DMS53 treated with DMSO at 0.1 percent for 48 hours (cell line): ENCODE measurements at regions not wholly inside any gene's neighbourhood (a gene's known extent, or its start where the extent isn't known, plus 50 kb on each side); places are given as distances from the start of the nearest gene placed in this dataset.
A peak's percentile ranks its signal among the peaks of the same experiment; 100 is the strongest.
"Not testable (repeated sequence)": the region's sequence is repeated elsewhere in the genome, so short reads cannot be mapped to it uniquely, and the experiment has no call there.

Source experiments
- DNase-seq: peaks from one replicate; lab custom pipeline; 2025; ENCODE audit not compliant: unreplicated experiment; lab: John Stamatoyannopoulos, UW

DNA sequence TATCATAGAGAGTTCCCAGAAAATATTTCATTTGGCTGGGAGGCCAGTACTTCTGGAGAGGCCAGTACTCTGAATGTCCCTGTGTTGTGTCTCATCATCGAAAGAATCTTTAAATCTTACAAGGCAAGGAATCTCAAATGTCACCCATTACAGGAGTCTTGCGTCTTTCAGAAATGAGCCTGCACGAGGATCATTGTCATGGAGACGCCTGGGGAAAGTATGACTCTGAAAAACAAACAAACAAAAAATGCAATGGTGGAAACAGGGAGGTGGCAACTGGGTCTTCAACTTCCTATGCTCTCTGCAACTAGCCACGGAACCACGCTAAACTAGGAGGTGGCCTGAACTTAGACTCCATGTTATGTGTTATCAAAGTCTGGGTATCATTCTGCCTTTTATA lies 804.6 kb downstream of the EPHA3 start:
- no peak for DNase-seq

DNA sequence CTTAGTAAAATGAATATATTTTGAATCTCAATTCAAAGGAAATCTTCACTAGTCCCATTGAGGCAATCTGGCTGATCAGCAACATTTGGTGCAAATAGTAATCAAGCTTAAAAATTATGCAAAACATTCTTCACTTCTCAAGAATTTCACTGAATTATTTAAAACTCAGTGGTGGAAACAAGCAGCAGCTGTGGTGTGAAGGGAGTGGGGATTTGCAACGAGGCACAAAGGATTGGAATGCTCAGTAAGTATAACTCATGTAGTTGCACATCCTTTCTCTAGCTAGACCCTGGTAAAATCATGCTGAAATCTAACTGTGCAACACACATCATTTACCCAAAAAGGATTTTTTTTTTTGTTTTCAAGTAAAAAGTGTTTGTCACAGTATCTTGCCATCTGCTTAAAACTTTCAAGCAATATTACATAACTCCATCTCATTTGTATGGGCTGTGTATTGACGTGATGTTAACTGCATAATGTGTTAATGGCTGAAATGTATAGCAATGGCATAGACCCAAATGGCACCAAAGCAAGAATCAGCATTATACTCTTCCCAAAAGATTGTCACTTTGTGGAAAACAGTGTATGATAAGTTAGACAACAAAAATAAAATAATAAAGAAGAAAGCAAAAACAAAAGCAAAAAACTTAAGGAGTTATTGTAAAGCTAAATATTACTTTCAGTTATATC lies 816.6 kb downstream of the EPHA3 start:
- DNase-seq = no peak

DNA sequence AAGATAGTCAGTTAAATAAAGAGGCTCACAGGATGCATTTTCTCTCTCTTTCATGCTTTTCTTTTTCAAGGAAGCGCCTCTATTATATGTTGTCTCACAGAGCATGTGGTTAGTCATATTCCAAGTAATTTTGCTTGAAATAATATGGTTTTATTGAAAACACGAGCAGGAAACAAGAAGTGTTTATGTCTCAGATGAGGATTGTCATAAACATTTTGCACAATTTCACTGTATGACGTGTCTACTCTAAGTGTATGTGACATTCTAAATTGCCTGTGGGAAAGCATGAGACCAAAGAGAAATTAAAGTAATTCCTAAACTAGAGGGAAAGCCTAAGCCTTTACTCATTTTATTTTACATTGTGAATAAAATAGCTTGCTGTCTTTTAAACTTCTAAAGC lies 818.6 kb downstream of the EPHA3 start:
- no peak for DNase-seq

DNA sequence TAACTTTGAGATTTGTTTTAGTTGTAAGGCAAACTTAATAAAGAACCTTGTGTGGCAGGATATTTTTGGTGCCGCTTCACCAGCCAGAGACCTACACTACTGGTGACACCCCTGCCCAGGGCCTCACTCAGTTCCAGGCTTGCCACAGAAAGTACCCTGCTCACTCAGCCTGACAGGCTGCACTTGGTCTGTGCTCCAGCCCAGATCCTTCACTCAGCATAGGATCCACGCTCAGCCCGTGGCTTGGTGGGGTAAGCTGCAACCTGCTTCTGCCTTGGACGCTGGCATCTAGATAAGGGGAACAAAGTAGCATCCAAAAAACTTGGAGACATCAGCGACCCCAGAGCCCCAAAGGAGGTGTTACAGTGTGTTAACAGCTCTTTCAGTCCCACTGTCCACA lies 825.5 kb downstream of the EPHA3 start:
- DNase-seq = no peak

DNA sequence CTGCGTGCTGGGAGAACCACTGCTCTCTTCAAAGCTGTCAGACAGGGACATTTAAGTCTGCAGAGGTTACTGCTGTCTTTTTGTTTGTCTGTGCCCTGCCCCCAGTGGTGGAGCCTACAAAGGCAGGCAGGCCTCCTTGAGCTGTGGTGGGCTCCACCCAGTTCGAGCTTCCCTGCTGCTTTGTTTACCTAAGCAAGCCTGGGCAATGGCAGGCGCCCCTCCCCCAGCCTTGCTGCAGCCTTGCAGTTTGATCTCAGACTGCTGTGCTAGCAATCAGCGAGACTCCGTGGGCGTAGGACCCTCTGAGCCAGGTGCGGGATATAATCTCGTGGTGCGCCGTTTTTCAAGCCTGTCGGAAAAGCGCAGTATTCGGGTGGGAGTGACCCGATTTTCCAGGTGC lies 837.0 kb downstream of the EPHA3 start:
- DNase-seq = not testable (repeated sequence)

DNA sequence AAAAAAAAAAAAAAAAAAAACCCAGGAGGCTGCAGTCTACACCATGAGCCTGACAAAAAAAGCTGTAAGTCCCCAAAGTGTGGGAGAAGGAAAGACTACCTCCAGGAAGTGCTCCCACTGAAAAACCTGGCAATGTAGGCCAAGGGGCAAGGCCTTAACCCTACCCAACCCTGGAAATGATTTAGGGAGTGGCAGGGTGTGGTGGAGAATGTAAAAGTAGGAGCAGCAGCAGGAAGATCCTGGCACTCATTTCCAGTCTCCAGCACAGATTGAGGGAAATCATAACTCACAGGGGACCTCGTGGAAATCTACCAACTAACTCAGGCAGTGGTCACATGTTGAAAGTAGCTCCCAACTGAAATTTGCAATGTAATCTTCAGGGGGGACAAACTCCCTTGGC lies 839.5 kb downstream of the EPHA3 start:
- no peak for DNase-seq

DNA sequence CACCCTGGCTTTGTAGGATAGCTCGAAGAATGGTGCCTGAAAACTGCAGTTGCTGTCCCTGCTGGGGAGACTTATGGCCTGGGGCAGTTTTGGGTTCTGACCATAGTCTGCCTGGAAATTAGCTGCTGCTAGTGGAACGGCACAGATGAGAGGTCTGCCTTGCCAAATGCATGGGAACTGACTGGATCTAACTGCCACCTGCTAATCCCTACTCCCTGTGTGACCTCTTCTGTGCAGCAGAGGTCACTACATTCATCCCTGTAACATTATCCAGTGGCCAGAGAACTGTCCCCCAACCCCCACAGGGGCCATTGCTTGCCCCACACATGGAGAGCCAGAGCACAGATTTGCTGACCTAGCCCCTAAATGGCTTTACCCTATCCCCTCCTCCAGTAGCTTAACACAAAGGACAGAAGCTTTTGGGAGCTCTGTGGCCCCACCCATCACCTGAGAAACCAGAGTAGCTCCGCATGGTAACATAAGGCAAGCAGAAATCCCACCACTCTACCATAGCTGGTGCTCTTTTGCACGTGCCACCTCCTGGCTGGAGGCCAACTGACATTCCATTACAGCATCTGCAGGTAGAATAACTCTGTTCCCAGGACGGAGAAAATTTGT lies 840.0 kb downstream of the EPHA3 start:
- DNase-seq = no peak

DNA sequence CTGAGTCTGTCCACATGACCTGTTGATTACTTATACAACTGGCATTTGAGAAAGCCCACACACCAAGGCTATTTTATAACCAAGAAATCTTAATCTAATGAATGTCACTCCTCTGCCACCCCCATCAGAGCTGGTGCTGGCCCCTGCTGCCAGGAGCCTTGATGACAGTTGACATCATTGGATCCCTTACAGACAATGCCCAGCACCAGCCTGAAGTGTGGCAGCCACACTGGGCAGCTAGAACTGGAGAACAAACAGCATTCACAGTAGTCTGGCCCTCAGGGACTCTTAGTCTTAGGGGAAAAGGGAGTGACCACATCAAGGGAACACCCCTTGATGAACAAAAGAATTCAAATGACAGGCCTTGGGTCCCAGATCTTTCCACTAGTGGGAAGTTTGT lies 840.6 kb downstream of the EPHA3 start:
- DNase-seq = no peak

DNA sequence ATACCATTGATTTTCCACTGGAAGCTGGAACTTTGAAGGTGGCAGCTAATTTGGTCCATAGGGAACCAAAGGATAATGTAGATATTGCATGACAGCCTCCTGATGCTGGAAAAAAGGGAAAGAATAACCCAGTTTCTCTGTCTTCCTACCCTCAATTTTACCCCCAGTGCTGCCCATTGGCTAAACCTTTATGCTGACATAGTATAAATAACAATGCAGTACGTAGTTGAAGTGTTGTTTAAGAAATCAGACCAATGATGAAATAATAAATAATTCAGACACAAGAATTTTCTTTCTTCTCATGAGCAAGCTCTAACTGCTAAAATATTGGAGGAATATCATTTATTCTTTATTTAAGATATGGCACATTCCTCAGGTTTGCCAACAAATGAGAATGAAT lies 843.4 kb downstream of the EPHA3 start:
- no peak for DNase-seq

DNA sequence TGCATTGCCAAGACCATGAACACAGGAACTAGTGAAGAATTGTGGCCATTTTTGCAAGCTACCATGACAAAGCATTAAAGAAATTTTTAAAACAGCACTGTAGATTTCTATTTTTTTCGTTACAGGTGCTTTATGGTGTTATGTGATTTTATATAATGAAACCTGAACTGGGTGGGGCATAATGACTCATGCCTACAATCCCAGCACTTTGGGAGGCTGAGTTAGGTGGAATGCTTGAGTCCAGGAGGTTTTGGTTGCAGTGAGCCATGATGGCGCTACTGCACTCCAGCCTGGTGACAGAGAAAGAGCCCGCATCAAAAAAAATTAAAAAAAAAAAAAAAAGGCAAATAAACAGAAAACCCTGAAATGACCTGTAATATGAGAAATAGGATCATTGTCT lies 846.7 kb downstream of the EPHA3 start:
- DNase-seq = no peak

DNA sequence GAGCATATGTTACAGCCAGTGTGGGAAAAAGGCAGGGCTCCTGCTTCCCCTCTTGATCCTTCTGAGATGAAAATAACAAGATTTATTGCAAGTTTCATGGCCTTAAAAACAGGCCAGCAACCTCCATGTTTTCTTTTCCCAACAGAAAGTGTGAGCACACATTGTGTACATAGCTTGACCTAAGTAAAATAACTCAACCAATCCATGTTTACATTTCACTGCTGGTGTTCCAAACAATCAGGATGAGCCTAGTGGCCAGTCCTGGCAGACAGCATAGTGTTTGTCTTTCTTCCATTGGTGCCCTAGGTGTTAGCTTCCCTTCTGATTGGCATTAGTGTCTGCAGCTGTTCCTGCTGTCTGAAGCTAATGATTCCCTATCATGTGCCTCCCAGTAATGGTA lies 847.7 kb downstream of the EPHA3 start:
- DNase-seq = peak; percentile 3

DNA sequence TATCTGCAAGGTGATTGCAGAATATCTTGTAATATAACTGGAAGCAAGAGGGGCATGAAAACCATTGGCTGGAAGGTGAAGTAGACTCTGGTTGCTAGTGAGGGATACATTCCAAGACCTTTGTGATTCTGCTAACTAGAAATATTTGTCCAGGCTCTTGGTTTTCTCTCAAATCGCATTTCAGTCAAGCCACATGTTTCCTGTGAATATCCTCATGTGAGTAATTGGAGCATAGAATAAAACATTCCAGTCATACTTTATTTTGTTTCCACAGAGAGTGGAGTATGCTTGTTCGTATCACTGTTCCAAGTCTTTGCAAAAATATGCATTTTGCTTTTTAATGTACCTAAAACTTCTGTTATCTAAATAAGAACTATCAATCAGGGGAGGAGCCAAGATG lies 850.0 kb downstream of the EPHA3 start:
- DNase-seq = no peak

DNA sequence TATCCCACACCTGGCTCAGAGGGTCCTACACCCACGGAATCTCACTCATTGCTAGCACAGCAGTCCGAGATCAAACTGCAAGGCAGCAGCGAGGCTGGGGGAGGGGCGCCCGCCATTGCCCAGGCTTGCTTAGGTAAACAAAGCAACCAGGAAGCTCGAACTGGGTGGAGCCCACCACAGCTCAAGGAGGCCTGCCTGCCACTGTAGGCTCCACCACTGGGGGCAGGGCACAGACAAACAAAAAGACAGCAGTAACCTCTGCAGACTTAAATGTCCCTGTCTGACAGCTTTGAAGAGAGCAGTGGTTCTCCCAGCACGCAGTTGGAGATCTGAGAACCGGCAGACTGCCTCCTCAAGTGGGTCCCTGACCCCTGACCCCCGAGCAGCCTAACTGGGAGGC lies 850.7 kb downstream of the EPHA3 start:
- DNase-seq = not testable (repeated sequence)

DNA sequence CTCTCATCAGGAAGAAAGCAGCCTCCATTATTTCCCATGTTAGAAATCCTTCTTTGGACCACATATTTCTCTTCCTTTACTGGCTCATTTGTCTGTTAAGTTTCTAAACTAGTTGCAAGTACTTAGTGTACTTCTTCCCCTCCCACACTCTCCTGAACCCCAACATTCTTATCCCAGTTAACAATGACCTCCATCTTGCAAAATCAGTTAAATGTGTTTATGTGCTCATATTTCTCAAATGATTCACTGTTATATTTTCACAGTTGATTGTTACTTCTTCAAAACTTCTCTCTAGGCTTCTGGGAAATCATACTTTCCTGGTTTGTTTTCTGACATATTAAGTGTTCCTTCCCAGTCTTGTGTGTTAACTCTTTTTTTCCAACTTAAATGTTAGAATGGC lies 856.9 kb downstream of the EPHA3 start:
- DNase-seq = no peak

DNA sequence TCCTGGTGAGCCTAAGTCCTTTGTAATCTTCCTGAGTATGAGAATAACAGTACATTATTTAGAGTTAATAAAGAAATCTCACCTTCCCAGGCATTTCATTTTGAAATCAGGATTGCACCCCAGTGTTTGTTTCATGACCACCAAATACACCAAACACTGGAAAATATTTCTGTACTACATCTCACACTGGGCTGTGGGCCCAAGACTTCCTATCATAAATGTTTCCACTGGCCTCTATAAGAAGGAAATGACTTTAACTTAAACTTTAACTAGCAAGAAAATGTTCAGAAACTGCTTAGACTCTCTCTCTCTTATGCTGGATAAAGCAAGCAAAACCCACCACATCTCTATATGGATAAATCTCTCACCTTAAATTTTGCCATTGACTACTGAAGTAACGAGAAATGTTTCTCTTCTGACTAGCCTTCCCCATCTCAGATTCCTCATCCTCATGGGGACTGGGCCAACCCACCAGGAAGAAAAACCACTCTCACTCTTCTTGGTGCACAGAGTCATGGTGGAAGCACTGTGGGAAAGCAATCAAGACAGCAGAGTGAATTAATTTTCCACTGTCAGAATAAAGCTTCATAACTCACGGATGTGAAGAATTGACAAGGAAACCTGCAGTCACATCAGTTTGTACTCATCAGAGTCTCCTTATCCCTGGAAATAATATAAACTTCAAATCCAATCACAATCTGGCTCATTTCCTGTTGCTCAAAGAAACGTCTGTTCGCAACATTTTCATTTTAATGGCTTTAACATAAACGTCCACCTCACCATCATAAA lies 859.6 kb downstream of the EPHA3 start:
- no peak for DNase-seq

DNA sequence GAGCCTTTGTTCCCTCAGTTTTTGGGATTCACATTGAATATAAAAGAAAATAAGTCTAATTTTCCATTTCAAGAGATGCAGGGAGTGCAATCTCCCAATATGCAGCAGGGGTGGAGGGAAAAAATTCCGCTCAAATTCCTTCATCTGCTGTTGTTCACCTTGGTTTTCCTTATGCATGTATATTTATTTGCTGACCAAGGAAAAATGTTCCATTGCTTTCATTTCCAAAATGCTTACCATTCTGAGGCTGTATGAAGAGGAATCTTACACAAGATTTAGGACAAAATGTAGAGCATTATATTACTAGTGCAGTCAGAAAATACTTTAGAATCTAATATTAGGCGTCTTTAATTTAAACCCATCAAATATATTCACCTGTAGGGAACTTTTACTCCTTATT lies 863.9 kb downstream of the EPHA3 start:
- no peak for DNase-seq

DNA sequence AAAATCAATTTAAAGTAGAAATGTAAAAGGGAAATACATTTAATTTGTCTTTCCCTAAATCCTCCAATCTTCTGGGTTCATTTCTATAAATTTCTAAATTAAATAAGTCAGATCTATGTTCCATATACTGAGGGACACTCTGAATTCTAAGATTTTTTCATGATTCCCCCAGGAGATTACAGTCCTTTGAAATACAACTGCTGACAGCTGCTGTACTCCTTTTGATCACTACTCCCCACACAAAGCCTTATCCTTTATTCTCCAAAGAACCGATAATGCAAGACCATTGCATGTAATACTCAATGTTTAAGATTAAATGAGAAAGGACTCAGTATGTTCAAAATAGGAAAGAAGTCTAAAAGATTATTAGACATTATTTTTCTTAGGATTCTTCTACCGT lies 865.7 kb downstream of the EPHA3 start:
- no peak for DNase-seq

DNA sequence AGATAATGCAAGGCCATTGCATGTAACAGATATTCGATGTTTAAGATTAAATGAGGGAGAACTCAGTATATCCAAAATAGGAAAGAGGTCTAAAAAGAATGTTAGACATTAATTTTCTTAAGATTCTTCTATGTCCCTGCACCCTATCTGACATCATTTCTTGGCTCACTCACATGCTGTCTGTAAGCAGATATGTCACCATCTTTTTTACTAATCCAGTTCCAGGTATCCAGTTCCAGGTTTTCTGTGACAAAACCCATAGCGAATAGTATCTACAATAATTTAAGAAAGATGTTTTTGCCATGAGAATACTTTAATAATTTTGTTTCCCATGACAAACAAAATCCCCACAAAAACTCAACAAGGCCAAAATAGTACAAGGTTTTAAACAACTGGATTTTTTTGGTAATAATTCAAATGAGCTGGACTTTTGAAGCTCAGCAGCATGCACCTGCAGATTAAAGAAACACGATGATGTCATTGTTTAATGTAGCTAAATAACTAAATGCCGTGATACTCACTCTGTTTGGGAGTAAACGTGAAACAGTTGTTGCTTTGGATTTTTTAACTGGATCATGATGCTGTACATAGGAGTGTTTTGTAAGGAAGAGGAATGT lies 867.6 kb downstream of the EPHA3 start:
- no peak for DNase-seq

DNA sequence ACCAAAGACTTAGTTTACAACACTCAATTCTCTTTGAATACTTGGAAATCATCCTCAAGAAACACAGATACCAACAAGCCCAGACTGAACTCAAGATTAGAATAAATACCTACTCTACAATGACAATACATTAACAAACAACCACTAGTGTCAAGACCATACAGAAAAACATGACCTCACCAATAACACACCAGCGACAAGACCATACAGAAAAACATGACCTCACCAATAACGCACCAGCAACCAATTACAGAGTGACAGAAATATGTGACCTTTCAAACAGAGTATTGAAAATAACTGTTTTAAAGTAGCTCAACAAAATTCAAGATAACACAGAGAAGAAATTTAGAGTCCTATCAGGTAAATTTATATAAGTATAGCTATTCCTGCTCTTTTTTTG lies 876.0 kb downstream of the EPHA3 start:
- no peak for DNase-seq

DNA sequence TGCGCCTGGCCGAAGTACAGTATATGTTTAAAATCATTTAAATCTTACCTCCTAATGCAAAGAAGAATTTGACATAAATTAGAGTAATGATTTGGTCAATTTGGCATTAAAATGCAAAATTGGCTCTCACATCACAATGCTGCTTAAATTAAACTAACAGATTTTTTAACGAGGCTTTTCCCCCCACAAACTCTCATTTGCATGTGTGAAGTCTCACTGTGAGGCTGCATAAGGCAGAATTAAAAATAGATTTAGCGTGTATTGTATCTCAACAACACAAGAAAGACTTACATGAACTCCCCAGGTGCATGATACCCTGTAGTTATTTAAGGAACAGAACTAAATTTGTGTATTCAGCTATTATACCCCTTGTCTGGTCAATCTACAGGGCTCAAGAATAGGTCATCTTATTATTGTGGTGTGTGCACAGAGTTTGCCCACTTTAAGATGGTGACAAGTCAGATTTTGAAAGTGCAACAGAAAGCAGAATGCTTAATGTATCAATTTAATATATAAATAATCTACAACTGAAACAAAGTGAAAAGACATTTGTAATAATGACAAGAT lies 897.9 kb downstream of the EPHA3 start:
- DNase-seq = no peak

DNA sequence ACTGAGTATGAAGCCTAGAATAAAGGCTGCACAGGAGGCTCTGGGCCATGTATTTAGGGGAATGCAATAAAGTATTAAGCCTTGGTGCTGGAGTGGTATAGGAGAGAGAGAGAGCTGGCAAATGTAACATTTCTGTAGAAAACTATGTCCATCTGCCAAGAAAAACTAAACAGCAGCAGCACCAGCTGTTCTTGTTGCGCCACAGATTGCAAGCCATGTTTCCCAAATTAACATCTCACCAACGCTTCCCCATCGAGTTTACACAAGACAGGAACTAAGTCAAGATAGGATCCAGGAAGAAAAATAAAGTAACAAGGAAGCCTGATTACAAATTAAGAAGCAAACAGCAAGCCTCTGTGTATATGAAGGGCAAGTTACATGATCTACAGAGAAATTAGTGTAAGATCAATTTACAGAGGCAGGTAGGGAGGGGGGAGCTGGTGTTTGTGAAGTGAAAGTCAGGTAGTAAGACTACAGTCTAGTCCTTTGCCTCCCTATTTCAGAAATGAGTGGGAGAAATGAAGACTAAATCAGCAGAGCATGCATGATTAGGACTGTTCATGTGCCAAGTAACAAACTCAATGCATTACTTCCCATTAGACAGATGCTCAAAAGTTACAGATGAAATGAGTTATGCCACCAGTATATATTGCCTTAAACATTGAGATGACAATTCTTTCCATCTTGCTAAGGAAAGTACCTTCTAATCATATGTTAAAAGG lies 900.5 kb downstream of the EPHA3 start:
- no peak for DNase-seq
